GM04504 (cell line): ENCODE measurements at regions not wholly inside any gene's neighbourhood (a gene's known extent, or its start where the extent isn't known, plus 50 kb on each side); places are given as distances from the start of the nearest gene placed in this dataset.

Source experiments
- DNase-seq: peaks from one replicate; pipeline ENCODE4 v3.0.0-alpha.2; 2012; ENCODE audit warnings: low read depth

DNA sequence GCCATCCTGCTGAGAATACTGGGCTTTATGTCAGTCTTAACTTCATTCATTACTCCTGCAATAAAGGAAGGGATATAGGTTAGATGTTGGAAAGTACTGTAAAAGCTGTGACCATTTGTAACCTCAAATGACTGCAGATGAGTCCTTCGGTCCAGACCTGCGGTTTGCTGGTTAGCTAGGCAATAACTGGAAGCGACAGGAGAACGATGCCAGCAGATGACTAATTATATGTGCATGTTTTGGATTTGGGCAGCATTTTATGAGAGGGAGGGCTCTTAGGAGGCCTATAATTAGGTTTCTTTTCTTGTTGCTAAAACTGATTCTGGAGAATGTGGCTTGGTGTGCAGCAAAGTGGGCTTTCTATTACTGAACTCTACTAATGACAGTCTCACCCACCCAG lies 205.6 kb downstream of the TMEM182 start:
- peak; percentile 40 for DNase-seq

DNA sequence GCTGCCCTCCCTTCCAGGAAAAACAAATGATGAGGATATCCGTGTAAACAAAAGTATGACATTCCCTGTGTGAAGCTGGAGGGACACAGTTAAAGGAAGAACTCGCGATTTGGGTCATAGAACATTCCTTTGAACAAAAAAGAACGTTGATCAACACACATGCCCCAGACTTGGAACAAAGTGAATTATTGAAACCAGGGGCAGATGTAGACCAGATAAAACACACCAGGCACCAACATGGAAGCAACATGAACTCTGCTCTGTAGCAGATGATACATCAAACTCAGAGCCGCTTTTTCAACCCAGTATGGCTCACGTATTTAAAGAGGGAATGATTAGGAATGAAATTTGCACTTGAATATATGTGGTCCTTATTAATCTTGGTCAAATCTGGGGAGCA lies 206.5 kb downstream of the TMEM182 start:
- DNase-seq: no peak

DNA sequence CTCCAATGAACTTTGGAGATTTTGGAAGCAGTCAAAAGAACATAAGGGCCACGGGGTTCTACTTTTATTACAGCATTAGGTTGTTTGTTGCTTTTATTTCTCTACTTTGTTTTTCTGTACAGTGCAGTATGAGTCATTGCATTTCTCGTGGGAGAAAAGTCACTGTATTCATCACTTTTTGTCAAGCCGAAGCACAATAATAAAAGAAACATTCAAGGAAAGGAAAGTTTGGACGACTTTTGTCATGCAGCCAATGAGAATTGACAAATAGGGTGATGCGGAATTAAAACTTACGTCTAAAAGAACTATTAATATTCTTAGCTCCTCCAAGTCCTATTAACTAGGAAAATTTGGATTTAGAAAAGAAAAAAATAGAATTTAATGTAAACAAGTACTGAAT lies 209.9 kb downstream of the TMEM182 start:
- DNase-seq: no peak

GRCh38 chr2:102975996-102976975 lies 214.5 kb downstream of the TMEM182 start:
- DNase-seq: no peak

GRCh38 chr2:102977426-102978090 lies 215.7 kb downstream of the TMEM182 start:
- no peak for DNase-seq

DNA sequence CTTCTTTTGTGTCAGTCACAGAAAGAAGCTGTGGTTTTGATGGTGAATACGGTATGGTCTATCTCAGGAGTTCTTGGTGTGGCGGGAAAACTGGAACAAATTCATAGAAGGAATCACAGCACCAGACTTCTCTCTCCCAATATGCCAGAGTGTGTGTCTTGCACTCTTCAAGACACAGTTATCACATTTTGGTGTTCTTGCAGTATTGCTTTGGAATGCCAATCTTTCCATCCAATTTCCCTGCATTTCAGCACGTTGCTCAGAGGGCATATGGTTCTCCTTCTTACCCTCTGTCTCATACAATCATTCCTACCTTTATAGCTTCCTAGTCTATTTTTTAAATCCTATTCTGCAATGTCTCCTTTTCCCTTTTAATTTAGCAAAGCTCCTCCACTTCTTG lies 216.3 kb downstream of the TMEM182 start:
- no peak for DNase-seq

GRCh38 chr2:102979429-102979828 lies 217.6 kb downstream of the TMEM182 start:
- DNase-seq: no peak

GRCh38 chr2:102983786-102984185 lies 222.0 kb downstream of the TMEM182 start:
- no peak for DNase-seq

- DNase-seq: no peak
Observed at GRCh38 chr2:102986826-102987490, 225.1 kb downstream of the TMEM182 start.

GRCh38 chr2:102992607-102993006 lies 230.8 kb downstream of the TMEM182 start:
- no peak for DNase-seq

- DNase-seq: no peak
Observed at GRCh38 chr2:102999958-103000357, 238.1 kb downstream of the TMEM182 start.

DNA sequence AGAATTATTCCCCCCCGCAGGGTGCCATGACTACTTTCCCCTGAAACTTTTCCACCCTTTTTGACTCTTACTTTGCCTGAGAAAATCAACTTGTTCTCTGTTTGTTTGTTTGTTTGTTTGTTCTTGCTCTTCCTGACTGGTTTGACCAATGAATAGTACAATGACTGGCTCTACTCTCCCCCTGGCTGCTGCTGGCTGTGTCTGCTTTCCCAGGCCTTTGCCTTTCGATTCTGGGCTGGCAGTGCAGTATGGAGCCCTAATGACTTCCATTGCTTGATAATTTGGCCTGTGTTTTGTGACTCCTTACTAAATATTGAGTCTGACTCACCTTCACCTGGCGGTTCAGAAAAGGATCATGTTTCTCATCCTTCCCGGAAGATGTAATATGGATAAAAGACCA lies 241.1 kb downstream of the TMEM182 start:
- no peak for DNase-seq

DNA sequence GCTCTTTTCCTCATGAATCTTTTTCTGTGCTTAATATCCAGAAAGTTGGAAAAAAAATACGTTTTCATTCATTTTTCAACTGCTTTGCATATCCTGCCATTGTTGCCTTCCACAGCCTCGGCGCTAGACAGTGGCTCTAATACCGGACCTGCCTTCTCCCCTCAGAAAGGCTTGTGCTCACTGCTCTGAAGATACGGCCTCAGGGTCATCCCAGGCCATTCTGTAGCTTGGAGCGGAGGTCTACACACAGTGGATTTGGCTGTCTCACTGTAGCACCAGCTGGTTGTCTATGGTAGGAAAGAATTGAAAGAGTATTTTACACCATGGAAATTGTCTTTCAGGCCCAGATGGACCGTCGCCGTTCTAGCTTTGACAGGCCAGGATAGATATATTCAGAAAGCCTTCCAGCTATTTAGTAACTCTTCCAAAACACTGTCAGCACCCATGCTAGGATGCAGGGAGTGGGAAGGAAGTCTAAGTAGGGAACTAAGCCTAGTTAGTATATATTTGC lies 242.0 kb downstream of the TMEM182 start:
- DNase-seq: no peak

DNA sequence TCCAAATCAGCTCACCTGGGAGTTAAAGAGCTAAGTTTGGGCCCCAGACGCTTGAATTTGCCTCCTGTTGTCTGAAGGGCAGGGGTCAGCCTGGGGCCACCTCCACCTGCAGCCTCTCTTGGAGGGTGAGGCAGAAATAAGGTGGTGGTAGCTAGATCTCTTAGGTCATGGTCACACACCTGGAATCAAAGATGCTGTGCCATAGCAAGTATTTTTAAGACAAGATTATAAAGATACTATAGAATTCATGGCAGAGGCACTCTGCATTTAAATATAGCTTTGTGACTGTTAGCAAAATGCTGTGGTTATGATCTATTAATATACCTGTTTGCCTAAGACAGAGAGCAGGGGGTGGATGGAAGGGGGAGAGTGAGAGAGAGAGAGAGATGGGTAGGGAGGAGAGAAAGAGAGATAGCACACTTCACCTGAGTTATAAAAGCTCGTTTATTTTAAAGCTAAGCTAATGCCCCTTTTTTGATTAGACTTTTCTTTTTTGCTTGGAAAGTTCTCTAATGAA lies 242.7 kb downstream of the TMEM182 start:
- no peak for DNase-seq

DNA sequence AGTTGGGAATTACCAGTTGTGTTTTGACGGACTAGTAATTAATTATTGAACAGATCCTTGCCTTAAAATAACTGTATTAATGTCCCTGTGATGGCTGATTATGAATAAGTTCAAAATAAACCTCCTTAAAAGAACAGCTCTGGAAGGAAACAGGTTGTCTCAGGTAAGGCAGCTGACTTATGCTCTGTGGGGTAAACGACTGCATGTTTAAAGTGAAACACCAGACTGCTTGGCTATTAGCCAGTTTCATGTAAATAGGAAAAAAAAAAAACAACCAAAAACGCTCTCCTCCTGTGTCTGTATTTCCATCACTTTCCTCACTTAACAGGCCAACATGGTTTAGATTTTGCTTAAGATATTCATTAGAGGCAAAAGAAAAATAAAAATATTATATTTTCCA lies 243.6 kb downstream of the TMEM182 start:
- DNase-seq: no peak

- no peak for DNase-seq
Observed at GRCh38 chr2:103007086-103007485, 245.3 kb downstream of the TMEM182 start.

- no peak for DNase-seq
Observed at GRCh38 chr2:103008586-103008985, 246.8 kb downstream of the TMEM182 start.

DNA sequence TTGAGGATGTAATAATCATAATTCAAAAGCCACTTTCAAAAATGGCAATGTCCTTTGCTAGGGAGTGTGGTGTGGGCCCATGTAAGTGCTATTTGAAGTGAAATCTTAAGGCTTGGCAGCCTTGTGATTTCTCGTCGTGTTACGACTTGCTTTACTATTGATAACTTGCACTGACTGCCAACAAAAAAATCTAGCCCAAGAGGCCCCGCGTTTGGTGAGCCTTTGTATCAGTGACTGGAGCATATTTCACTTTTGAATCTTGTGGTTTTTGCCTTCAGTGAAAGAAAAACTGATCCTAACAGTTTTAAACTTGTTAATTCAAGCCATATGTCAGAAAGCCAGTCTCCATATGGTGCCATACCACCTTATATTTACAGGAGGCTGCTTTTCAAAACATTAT lies 248.0 kb downstream of the TMEM182 start:
- DNase-seq: no peak

- no peak for DNase-seq
Observed at GRCh38 chr2:103010306-103010705, 248.5 kb downstream of the TMEM182 start.

DNA sequence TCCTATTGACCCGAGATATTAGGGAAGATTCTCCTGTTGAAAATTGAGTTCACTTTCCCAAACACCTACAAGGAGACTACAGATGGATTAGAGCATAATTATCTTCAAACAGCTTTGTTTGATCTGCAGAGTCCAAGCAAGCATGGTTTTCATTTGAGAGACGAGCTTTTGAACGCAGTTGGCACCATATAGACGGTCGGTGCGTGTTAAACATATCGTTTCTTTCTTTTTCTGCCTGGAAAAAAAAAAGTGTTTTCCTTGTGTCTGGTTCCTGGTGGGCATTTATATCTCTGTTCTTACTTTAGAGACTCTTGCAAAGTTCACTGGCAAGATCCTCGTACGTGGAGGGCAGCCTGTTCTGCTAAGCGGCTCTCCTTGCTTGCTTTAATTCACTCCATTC lies 248.9 kb downstream of the TMEM182 start:
- DNase-seq: no peak

DNA sequence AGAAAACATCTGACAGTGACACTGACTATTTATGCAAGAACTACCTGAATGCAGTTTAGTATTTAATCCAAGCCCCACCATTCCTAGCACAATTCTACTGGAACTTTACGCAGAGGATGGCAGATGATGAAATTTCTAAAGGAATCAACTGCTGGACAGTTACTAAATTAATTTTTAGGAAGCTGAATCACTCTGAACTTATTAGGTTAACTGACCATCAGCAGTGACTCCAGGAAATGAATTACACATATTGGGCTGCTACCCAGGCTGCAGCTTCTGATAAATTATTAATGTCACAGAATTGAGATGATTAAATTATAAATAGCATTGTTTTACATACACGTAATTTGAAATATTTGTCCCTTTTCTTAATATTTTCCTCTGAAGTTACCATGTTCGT lies 250.8 kb downstream of the TMEM182 start:
- no peak for DNase-seq

DNA sequence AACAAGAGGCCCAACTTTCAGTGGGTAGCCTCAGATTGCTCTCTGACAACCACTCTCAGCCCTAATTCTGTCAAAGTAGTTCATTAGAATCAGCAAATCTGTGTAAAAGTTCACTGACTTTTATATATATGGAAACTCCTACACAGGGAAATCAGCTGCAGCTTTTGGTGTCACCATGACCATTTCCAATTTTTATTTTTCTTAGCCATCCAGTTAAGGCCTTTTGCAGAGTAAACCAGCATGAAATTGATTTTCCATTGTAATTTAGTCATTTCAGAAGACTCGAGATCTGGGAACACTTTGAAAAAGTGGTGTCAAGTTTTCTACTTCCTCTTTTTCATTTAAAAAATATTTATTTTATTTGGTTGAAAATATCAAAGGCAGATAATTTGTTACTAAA lies 263.2 kb downstream of the TMEM182 start:
- no peak for DNase-seq
